K562 (cell line): ENCODE measurements at regions not wholly inside any gene's neighbourhood (a gene's known extent, or its start where the extent isn't known, plus 50 kb on each side); places are given as distances from the start of the nearest gene placed in this dataset.

Experiments used
- ATAC-seq: fragments of 200-7000 bp; cut with Tn5 transposase; 3 replicates; pipeline ENCODE4 v1.9.1; 2020; ENCODE audit warnings: moderate library complexity
- BruUV-seq: library from RNA; stranded (reverse); fragments of 400-500 nt; replicated peaks from 2 replicates; lab custom pipeline; 2021; lab: Mats Ljungman, UMichigan
- CTCF ChIA-PET: fragments of 300-600 bp; formaldehyde crosslinking; extraction: SDS; loops from one replicate; lab custom pipeline; 2021; ENCODE audit warnings: low intra/inter-chr PET ratio; lab: Yijun Ruan, JAX
- POLR2A ChIA-PET: fragments of 300-600, 350-650 bp; sonication (Branson Sonifier 250); formaldehyde crosslinking; extraction: SDS; loops from one replicate; lab custom pipeline; 2021; ENCODE audit warnings: antibody characterized with exemption, inconsistent platforms; lab: Yijun Ruan, JAX
- DNase-seq, 4 experiments: peaks; one replicate each; pipeline versions ENCODE4 v3.0.0 to v3.0.0-alpha.2; 2011 to 2018; ENCODE audit warnings: low spot score in 3 of 4, mixed read lengths in 3 of 4; ENCODE audit errors: extremely low read depth in 1 of 4
- FAIRE-seq: peaks from 2 replicates; lab custom pipeline; 2011; peaks lifted over from hg19 to GRCh38; lab: Jason Lieb, UNC
- H2AFZ ChIP-seq: 2 replicates; pipeline ENCODE4 v1.6.0; 2011; ENCODE audit warnings: low read depth, low read length, control low read depth, inconsistent platforms
- H3K27ac ChIP-seq: fragments of 200-600 bp; 3 replicates; pipeline ENCODE4 v1.8.0; 2011; ENCODE audit warnings: low read depth, mild to moderate bottlenecking, control low read depth, inconsistent platforms, low read length, moderate library complexity, mixed read lengths; ENCODE audit errors: extremely low read depth
- H3K27me3 ChIP-seq, 2 experiments: fragments of 300-600 bp in 1 of 2; 2 replicates in 1 of 2; 3 replicates in 1 of 2; pipeline versions ENCODE4 v1.6.0 to v1.8.0; 2011; ENCODE audit warnings: inconsistent platforms in 2 of 2, low read length in 2 of 2, mild to moderate bottlenecking in 1 of 2, mixed read lengths in 1 of 2, moderate library complexity in 1 of 2; ENCODE audit not compliant: control insufficient read depth in 2 of 2, insufficient read depth in 2 of 2
- H3K36me3 ChIP-seq: fragments of 300-600 bp; 3 replicates; pipeline ENCODE4 v1.8.0; 2011; ENCODE audit warnings: mild to moderate bottlenecking, low read length, inconsistent platforms; ENCODE audit not compliant: control insufficient read depth, insufficient read depth
- H3K4me1 ChIP-seq, 2 experiments: fragments of 200-600 bp in 1 of 2; replicated peaks in 1 of 2; 2 replicates in 1 of 2; 3 replicates in 1 of 2; pipeline versions ENCODE4 v1.5.1 to v1.8.0; 2011; ENCODE audit warnings: inconsistent platforms in 2 of 2, low read length in 2 of 2, mild to moderate bottlenecking in 1 of 2, mixed read lengths in 1 of 2, moderate library complexity in 1 of 2; ENCODE audit not compliant: control insufficient read depth in 2 of 2, insufficient read depth in 2 of 2
- H3K4me2 ChIP-seq: 2 replicates; pipeline ENCODE4 v1.6.1; 2011; ENCODE audit warnings: low read length, control low read depth, inconsistent platforms, mixed read lengths; ENCODE audit not compliant: insufficient read depth
- H3K4me3 ChIP-seq: fragments of 200-600 bp; sonication (generic), shearing (Covaris generic); 2 replicates; pipeline ENCODE4 v1.5.1; 2016; ENCODE audit warnings: control low read depth, inconsistent platforms
- H3K79me2 ChIP-seq: fragments of 200-600 bp; 3 replicates; pipeline ENCODE4 v1.8.0; 2011; ENCODE audit warnings: low read length, inconsistent platforms; ENCODE audit not compliant: control insufficient read depth, insufficient read depth
- H3K9ac ChIP-seq, 2 experiments: 2 replicates each; pipeline versions ENCODE4 v1.6.0 to v1.6.1; 2011; ENCODE audit warnings: low read depth in 2 of 2, low read length in 2 of 2, control low read depth in 1 of 2, inconsistent platforms in 1 of 2, mild to moderate bottlenecking in 1 of 2, mixed read lengths in 1 of 2; ENCODE audit not compliant: insufficient read depth in 1 of 2
- H3K9me1 ChIP-seq: one replicate; pipeline ENCODE4 v1.6.0; 2011; ENCODE audit warnings: inconsistent platforms, mild to moderate bottlenecking, low read length, moderate library complexity; ENCODE audit not compliant: control insufficient read depth, insufficient read depth
- H3K9me3 ChIP-seq: replicated peaks from 2 replicates; pipeline ENCODE4 v1.5.1; 2011; ENCODE audit warnings: low read depth, low read length, inconsistent platforms; ENCODE audit not compliant: control insufficient read depth, insufficient read depth
- H4K20me1 ChIP-seq: replicated peaks from 2 replicates; pipeline ENCODE4 v1.6.1; 2011; ENCODE audit warnings: low read length, inconsistent platforms, mixed read lengths; ENCODE audit not compliant: control insufficient read depth, insufficient read depth
- BHLHE40 ChIP-seq: IDR thresholded peaks from 2 replicates; pipeline ENCODE4 v1.6.1; 2011; ENCODE audit warnings: low read length, improper control_type of control experiment
- CREBBP ChIP-seq: IDR thresholded peaks from one replicate; pipeline ENCODE4 v1.6.1; 2012; ENCODE audit warnings: low read depth, mild to moderate bottlenecking, control low read depth, inconsistent platforms, low read length
- DPF2 ChIP-seq: fragments of 450-650 bp; IDR thresholded peaks from 2 replicates; pipeline ENCODE4 v1.6.1; 2016
- EZH2 ChIP-seq: IDR thresholded peaks from 2 replicates; pipeline ENCODE4 v1.6.1; 2012; ENCODE audit warnings: low read depth, mild to moderate bottlenecking, inconsistent platforms, low read length, borderline replicate concordance
- FOXA3 ChIP-seq, 2 experiments: fragments of 450-650 bp in 1 of 2; sonication (generic) in 1 of 2; formaldehyde crosslinking; IDR thresholded peaks in 1 of 2; conservative IDR thresholded peaks in 1 of 2; 2 replicates each; pipeline versions ENCODE4 v1.4.0 to v1.8.0; 2020 to 2022; ENCODE audit warnings: mild to moderate bottlenecking in 2 of 2, missing genetic modification reagents in 1 of 2
- FOXJ2 ChIP-seq: fragments of 200-800 bp; sonication (Bioruptor generic); IDR thresholded peaks from 2 replicates; pipeline ENCODE4 v1.6.1; 2016; ENCODE audit warnings: missing genetic modification characterization, missing compliant biosample characterization
- GATAD2A ChIP-seq: fragments of 450-650 bp; IDR thresholded peaks from 2 replicates; pipeline ENCODE4 v1.6.1; 2017
- JUND ChIP-seq, 2 experiments: IDR thresholded peaks; 2 replicates in 1 of 2; 3 replicates in 1 of 2; pipeline ENCODE4 v1.6.1; 2011; ENCODE audit warnings: borderline replicate concordance in 2 of 2, low read depth in 2 of 2, low read length in 2 of 2, improper control_type of control experiment in 1 of 2, missing biosample characterization in 1 of 2, missing genetic modification characterization in 1 of 2, missing genetic modification reagents in 1 of 2
- KAT7 ChIP-seq: sonication (generic); formaldehyde crosslinking; IDR thresholded peaks from 2 replicates; pipeline ENCODE4 v1.8.0; 2022; ENCODE audit warnings: missing genetic modification reagents, mild to moderate bottlenecking, borderline replicate concordance
- NR1H2 ChIP-seq: sonication (generic); formaldehyde crosslinking; IDR thresholded peaks from 2 replicates; pipeline ENCODE4 v1.4.0; 2020; ENCODE audit warnings: mild to moderate bottlenecking, missing genetic modification reagents
- POLR2A ChIP-seq: fragments of 450-650 bp; conservative IDR thresholded peaks from 2 replicates; pipeline ENCODE4 v1.6.1; 2016
- SETDB1 ChIP-seq: IDR thresholded peaks from one replicate; pipeline ENCODE4 v1.6.1; 2012; ENCODE audit warnings: low read length, control low read depth, inconsistent platforms
- SIN3B ChIP-seq: fragments of 450-650 bp; IDR thresholded peaks from 2 replicates; pipeline ENCODE4 v1.6.1; 2017; ENCODE audit warnings: low read depth, mild to moderate bottlenecking, moderate library complexity
- TCFL5 ChIP-seq: fragments of 250-450 bp; sonication (Bioruptor Pico); conservative IDR thresholded peaks from 2 replicates; pipeline ENCODE4 v1.6.1; 2021; ENCODE audit warnings: mild to moderate bottlenecking, moderate library complexity, matching md5 sums
- TFAM ChIP-seq: fragments of 250-450 bp; sonication (Bioruptor Pico); conservative IDR thresholded peaks from 2 replicates; pipeline ENCODE4 v1.5.0; 2021; ENCODE audit warnings: mild to moderate bottlenecking, moderate library complexity
- ZNF175 ChIP-seq: fragments of 200-800 bp; sonication (Bioruptor generic); IDR thresholded peaks from 2 replicates; pipeline ENCODE4 v1.6.1; 2016; ENCODE audit warnings: low read depth, mild to moderate bottlenecking, missing genetic modification characterization, missing compliant biosample characterization
- ZNF76 ChIP-seq: fragments of 250-450 bp; sonication (Bioruptor Pico); IDR thresholded peaks from 2 replicates; pipeline ENCODE4 v1.4.0; 2020; ENCODE audit warnings: mild to moderate bottlenecking, moderate library complexity, borderline replicate concordance
- WGBS: fragments of 100-300 bp; shearing (Covaris generic); methylation state at CpG from one replicate; pipeline ENCODE4 v1.1.6; 2016; ENCODE audit warnings: low coverage, mixed read lengths; ENCODE audit not compliant: insufficient coverage; ENCODE audit errors: missing lambda C conversion rate; 5-methylcytosine and 5-hydroxymethylcytosine counted together
- in situ Hi-C: fragments of 300-500 bp; cut with MboI; formaldehyde crosslinking; loops from 4 replicates; pipeline ENCODE4 v1.15.0; 2018; ENCODE audit warnings: inconsistent platforms, mixed read lengths
- intact Hi-C: fragments of 100-400 bp; cut with micrococcal nuclease; formaldehyde crosslinking; loops from 2 replicates; pipeline ENCODE4 v1.14.2; 2022
- TF ChIP-seq, protein P1 (sequence below): sonication (generic); formaldehyde crosslinking; IDR thresholded peaks from 2 replicates; pipeline ENCODE4 v1.8.1; 2023; ENCODE audit warnings: mild to moderate bottlenecking, missing genetic modification reagents, moderate library complexity

GRCh38 chr2:150792780-150793300 lies 305.4 kb upstream of the RND3 start:
- no peaks in the 10 kb centered on the region for H3K36me3 ChIP-seq
- intact Hi-C loops, result no loop called here
- H3K27me3 ChIP-seq, result no peaks in the 10 kb centered on the region
- POLR2A ChIA-PET, result no interaction called here
- no peak overlapping the region for H3K4me3 ChIP-seq
- BruUV-seq, result no TSS peak
- no peak overlapping the region for H3K9ac ChIP-seq
- no peak overlapping the region for H3K27ac ChIP-seq
- WGBS, result 2% methylated on average over 3 of the region's 3 CpGs
- H4K20me1 ChIP-seq, result no peaks in the 10 kb centered on the region
- TF ChIP-seq TFAM (CRISPR knock-in tag) (no peak), EZH2 (no peak), TCFL5 (CRISPR knock-in tag) (no peak), FOXJ2 (tag) (no peak), ZNF76 (CRISPR knock-in tag) (no peak), KAT7 (CRISPR knock-in tag) (no peak), NR1H2 (no peak), POLR2A (no peak), GATAD2A (no peak), BHLHE40 (no peak), CREBBP (no peak), ZNF175 (no peak), FOXA3 (CRISPR knock-in tag; conservative IDR thresholded peaks at IDR 0.05 in 1 of 2, IDR thresholded peaks at IDR 0.05 in 1 of 2) (no peak), SIN3B (no peak), JUND (IDR thresholded peaks at IDR 0.05; ENCODE audit: borderline replicate concordance, low read depth, low read length) (no peak), JUND (tag; IDR thresholded peaks at IDR 0.05; ENCODE audit: borderline replicate concordance, low read depth, low read length) (no peak), SETDB1 (no peak), DPF2 (no peak)
- TF ChIP-seq, protein P1, sequence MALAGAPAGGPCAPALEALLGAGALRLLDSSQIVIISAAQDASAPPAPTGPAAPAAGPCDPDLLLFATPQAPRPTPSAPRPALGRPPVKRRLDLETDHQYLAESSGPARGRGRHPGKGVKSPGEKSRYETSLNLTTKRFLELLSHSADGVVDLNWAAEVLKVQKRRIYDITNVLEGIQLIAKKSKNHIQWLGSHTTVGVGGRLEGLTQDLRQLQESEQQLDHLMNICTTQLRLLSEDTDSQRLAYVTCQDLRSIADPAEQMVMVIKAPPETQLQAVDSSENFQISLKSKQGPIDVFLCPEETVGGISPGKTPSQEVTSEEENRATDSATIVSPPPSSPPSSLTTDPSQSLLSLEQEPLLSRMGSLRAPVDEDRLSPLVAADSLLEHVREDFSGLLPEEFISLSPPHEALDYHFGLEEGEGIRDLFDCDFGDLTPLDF (CRISPR knock-in tag), result no peak
- TF ChIP-seq, all 486 proteins: peak for 0
- Histone ChIP-seq H3K79me2 (no peaks in the 10 kb centered on the region), H3K4me1 (no peaks in the 10 kb centered on the region), H3K9me3 (no peaks in the 10 kb centered on the region), H3K4me2 (no peak overlapping the region), H3K9me1 (no peaks in the 10 kb centered on the region), H2AFZ (no peak overlapping the region)
- CTCF ChIA-PET, result no interaction called here
- FAIRE-seq (no peak), DNase-seq (no peak), ATAC-seq (no peak)
- in situ Hi-C loops, result no loop called here
